ENCODE measurements at regions not wholly inside any gene's neighbourhood (a gene's known extent, or its start where the extent isn't known, plus 50 kb on each side); places are given as distances from the start of the nearest gene placed in this dataset.
A peak's percentile ranks its signal among the peaks of the same experiment; 100 is the strongest.

GRCh38 chr7:38086857-38087256, 91.2 kb upstream of the STARD3NL start:
- DNase-seq, result no peak

- DNase-seq, result no peak
These were observed 75.5 kb upstream of the STARD3NL start for GRCh38 chr7:38102507-38102906.

- DNase-seq, result peak; percentile 29
These were observed 72.1 kb upstream of the STARD3NL start for GRCh38 chr7:38105874-38106483.

DNA sequence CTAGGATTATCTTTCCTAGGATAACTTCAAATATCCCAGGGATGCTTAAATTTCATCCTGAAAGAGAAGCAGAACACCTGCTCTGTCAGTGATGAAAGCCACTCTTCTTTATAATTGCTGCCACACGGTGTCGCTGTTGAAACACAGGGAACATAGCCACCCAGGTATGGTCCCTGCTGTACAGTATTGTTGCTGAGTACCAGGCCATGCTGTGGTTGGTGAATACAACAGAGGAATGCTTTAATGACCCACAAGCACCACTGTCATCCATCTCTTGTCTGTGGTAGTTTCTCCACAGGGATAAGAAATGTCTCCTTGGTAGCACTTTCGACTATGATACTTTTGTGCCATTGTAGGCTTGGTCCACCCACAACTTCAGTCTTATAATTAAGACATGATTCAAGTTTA, 70.6 kb upstream of the STARD3NL start:
- DNase-seq, result peak; percentile 60

- no peak for DNase-seq
These were observed 66.0 kb upstream of the STARD3NL start for GRCh38 chr7:38112075-38112474.

- DNase-seq, result no peak
These were observed 58.0 kb upstream of the STARD3NL start for GRCh38 chr7:38120076-38120475.

DNA sequence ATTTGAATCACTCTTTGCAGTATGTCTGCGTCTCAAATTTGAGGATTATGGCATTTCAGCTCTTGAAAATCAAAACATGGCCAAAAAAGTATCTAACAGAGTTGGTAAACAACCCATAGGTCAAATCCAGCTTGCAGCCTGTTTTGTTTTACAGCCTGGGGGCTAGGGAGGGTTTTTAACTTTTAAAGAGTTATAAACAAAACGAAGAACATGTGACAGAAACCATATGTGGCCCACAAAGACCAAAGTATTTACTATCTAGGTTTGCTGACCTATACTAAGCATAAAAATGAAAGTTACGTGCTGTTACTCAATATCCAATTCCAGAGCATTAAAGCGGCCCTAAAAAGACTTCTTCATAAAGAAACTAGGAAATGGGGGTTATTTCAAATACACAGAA, 55.5 kb upstream of the STARD3NL start:
- DNase-seq, result peak; percentile 33

DNA sequence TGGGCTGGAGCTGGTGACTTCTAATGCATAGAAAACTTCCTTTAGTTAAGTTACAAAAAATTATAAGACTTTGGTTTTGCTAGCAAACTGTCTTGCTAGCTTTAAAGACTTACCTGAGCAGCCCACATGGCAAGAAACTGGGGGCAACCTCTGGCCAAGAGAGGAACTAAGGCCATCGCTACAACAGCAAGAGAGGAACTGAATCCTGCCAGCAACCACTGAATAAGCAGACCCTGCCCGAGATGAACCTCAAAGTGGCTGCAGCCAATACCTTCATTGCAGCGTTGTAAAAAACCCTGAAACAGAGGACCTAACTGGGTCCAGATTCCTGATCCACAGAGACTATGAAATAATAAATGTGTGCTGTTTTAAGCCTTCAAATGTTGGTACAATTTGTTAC, 54.6 kb upstream of the STARD3NL start:
- DNase-seq, result no peak

GRCh38 chr7:38127216-38128207, 50.5 kb upstream of the STARD3NL start:
- DNase-seq, result no peak
